Type B pancreatic cell (in vitro differentiated cells): ENCODE measurements at regions not wholly inside any gene's neighbourhood (a gene's known extent, or its start where the extent isn't known, plus 50 kb on each side); places are given as distances from the start of the nearest gene placed in this dataset.

Experiments used
- DNase-seq: peaks from one replicate; pipeline ENCODE4 v3.0.0; 2021; ENCODE audit warnings: mixed read lengths; ENCODE audit not compliant: unreplicated experiment; ENCODE audit errors: extremely low spot score
- H3K27ac Mint-ChIP-seq: 2 replicates; pipeline ENCODE4 v1.8.0; 2021; ENCODE audit warnings: mild to moderate bottlenecking, mixed read lengths
- H3K27me3 Mint-ChIP-seq: 2 replicates; pipeline ENCODE4 v1.8.0; 2021; ENCODE audit warnings: mixed read lengths
- H3K36me3 Mint-ChIP-seq: 2 replicates; pipeline ENCODE4 v1.8.0; 2021; ENCODE audit warnings: mixed read lengths
- H3K4me1 Mint-ChIP-seq: one replicate; pipeline ENCODE4 v1.8.0; 2021; ENCODE audit warnings: mixed read lengths; ENCODE audit not compliant: unreplicated experiment
- H3K4me3 Mint-ChIP-seq: 2 replicates; pipeline ENCODE4 v1.8.0; 2021; ENCODE audit warnings: mild to moderate bottlenecking, mixed read lengths
- H3K9me3 Mint-ChIP-seq: 2 replicates; pipeline ENCODE4 v1.8.0; 2021; ENCODE audit warnings: mixed read lengths
- TF ChIP-seq, protein P1 (sequence below): fragments of 200-600 bp; sonication (generic); conservative IDR thresholded peaks from 2 replicates; pipeline ENCODE4 v1.5.0; 2021; ENCODE audit warnings: antibody characterized with exemption, mild to moderate bottlenecking

DNA sequence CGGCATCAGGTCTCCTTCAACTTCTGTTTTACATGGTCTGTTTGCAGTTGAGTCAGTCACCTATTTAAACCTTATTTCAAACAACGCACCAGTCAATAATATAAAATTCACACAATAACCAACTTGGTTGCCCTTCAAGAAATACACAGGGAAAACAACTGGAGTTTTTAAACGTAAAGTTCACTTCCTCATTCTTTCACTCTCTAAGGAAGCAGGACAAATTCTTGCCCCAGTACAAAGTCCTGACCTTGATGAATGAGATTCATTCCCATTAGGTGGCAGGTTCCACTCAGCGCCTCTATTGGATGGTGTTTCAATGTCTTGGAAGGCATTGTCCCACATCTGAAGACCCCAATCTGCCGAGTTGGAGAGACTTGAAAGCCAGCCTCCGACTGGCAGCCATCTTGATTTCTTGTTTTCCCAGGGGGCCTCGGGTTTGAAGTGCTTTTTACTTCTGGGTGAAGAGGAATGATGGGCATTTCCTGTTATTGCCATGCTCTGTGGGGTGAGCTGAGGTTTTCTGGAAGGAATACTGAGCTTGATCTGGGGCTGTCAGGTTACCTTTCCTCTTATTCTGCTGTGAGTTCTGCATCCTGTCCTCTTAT is 105.0 kb downstream of the ACER2 start:
- Mint-ChIP-seq H3K9me3 (no peaks in the 10 kb centered on the region), H3K36me3 (no peaks in the 10 kb centered on the region), H3K27me3 (peaks cover 3% of the 10 kb centered on the region), H3K4me3 (no peak overlapping the region), H3K4me1 (no peaks in the 10 kb centered on the region), H3K27ac (no peak overlapping the region)
- DNase-seq = no peak
- TF ChIP-seq, protein P1, sequence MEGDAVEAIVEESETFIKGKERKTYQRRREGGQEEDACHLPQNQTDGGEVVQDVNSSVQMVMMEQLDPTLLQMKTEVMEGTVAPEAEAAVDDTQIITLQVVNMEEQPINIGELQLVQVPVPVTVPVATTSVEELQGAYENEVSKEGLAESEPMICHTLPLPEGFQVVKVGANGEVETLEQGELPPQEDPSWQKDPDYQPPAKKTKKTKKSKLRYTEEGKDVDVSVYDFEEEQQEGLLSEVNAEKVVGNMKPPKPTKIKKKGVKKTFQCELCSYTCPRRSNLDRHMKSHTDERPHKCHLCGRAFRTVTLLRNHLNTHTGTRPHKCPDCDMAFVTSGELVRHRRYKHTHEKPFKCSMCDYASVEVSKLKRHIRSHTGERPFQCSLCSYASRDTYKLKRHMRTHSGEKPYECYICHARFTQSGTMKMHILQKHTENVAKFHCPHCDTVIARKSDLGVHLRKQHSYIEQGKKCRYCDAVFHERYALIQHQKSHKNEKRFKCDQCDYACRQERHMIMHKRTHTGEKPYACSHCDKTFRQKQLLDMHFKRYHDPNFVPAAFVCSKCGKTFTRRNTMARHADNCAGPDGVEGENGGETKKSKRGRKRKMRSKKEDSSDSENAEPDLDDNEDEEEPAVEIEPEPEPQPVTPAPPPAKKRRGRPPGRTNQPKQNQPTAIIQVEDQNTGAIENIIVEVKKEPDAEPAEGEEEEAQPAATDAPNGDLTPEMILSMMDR = no peak

DNA sequence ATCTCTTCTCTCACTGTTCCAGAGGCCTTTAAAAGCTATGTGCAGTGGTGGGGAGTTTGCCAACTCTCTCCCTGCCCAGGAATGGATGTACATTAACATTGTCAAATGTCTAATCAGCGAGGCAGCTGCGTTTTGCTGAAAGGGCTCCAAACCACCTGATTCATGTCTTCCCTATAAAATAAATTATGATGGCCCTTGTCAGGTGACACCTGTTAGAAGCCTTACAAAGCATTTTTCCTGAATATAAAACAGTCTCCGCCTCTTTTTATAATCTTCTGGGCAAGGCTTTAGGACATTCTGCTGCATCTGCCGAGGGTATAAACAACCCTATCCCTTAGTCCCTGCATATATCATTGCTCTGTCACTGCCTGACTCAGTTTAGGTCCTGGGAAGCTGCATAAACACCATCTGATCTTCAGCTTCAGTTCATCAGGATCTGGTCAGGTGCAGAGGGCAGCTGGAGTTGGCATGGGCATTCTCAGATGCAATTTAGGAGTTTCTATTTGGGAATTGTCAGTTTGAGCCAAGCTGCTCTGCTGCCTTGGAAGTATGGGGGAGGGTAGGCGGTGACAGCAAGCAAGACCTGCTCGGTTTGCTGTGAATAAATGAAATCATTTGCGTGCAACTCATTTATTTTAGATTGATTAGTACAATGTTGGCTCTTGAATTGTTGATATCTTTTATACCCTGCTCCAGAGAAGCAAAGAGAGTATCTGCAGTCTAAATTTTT is 103.5 kb downstream of the ACER2 start:
- no peaks in the 10 kb centered on the region for H3K36me3 Mint-ChIP-seq
- H3K27ac Mint-ChIP-seq = no peak overlapping the region
- DNase-seq = no peak

DNA sequence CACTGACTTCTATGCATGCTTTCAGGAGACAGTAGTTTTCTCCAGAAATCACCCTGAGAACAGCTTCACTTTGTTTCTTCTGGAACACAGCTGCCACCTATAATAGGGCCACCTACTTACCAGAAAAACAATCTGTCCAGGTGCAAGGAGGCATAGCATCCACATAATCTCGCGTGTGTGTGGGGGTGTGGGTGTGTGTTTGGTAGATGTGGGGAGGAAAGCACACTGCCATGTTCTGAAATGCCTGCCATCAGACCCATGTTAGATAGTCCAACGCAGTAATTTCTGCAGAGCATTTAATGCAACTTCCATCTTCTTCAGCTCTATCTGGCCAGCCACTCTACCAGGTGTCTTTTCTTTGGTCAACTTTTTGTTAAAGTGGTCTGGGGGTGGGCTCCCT is 102.9 kb downstream of the ACER2 start:
- Mint-ChIP-seq H3K27me3 (peaks cover 3% of the 10 kb centered on the region), H3K36me3 (no peaks in the 10 kb centered on the region), H3K4me1 (no peaks in the 10 kb centered on the region), H3K9me3 (no peaks in the 10 kb centered on the region), H3K27ac (no peak overlapping the region), H3K4me3 (no peak overlapping the region)
- no peak for DNase-seq
- TF ChIP-seq, protein P1 = no peak

More for the DNA sequence above, 103.5 kb downstream of the ACER2 start:
- H3K4me3 Mint-ChIP-seq = no peak overlapping the region
- H3K27me3 Mint-ChIP-seq = peaks cover 3% of the 10 kb centered on the region
- TF ChIP-seq, protein P1 = no peak
- no peaks in the 10 kb centered on the region for H3K4me1 Mint-ChIP-seq
- no peaks in the 10 kb centered on the region for H3K9me3 Mint-ChIP-seq

DNA sequence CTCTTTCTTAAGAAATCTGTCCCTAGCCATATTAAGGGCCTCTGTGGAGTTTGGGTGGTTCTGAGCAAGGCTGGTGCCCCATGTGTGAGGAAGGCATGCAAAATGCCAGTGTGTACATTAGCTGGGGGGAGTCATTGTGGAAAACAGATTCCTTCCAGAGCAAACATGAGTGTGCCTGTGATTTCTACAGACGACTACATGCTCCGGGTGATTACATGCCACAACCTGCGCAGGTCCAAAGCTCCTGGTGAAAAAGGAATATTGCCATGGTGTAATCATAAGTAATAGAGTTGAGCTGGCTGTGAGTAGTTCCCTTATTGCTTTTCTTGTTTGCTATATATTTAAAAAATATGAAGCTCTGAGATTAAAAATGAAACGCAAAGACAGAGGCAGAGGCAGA is 102.1 kb downstream of the ACER2 start:
- H3K4me3 Mint-ChIP-seq = no peak overlapping the region
- peaks cover under 1% of the 10 kb centered on the region for H3K27me3 Mint-ChIP-seq
- no peak overlapping the region for H3K27ac Mint-ChIP-seq
- TF ChIP-seq, protein P1 = no peak
- H3K4me1 Mint-ChIP-seq = no peaks in the 10 kb centered on the region
- H3K9me3 Mint-ChIP-seq = no peaks in the 10 kb centered on the region
- no peak for DNase-seq
- no peaks in the 10 kb centered on the region for H3K36me3 Mint-ChIP-seq
